HEK293T (cell line): ENCODE measurements at regions not wholly inside any gene's neighbourhood (a gene's known extent, or its start where the extent isn't known, plus 50 kb on each side); places are given as distances from the start of the nearest gene placed in this dataset.

Source experiments
- FOXA1 ChIP-seq: fragments of 450-650 bp; IDR thresholded peaks from 2 replicates; pipeline ENCODE4 v1.6.1; 2016; ENCODE audit warnings: mild to moderate bottlenecking
- FOXK2 ChIP-seq: fragments of 450-650 bp; IDR thresholded peaks from 2 replicates; pipeline ENCODE4 v1.6.1; 2016; ENCODE audit warnings: mild to moderate bottlenecking
- SP1 ChIP-seq: fragments of 450-650 bp; IDR thresholded peaks from 2 replicates; pipeline ENCODE4 v1.6.1; 2017

DNA sequence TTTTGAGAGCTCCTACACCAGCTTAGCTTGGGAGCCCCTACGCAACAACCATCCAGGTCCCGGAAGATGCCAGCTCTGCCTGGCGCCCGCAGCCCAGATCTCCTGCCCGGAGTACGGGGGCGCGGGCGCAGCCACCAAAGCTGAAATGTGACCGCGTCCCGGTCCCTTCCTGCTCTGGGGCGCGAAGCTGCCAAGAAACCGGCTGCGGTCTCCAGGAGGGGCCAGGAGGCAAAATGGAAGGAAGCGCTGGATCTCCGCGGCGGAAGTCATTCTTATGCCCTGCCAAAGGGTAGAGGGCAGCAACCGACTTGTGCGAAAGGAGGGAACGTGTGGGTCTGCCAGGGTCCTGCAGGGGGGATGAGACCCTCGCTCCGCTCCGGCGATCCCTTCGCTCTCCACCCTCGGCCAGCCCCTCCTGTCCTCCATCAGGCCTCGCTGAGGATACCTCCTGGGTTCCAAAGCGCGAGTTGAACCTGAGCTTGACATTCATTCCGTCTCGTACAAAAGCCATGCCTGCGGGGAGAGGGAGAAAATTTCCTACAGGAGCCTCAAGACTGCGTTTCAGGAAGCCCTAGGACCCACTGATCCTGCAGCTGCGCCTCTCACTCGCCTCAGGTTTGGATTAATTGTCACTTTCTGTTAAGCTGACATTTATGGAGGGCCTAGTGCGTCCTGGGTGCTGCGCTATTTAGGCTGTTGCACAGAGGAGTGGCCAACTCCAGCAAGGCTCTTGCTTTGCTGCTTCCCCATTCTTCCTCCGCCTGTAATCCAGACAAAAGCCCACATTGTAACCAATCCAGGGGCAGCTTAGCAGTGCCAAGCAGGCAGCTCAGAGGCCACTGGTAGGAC is 98.3 kb upstream of the VGLL3 start:
- TF ChIP-seq FOXK2 (no peak), FOXA1 (no peak), SP1 (no peak)
